Fibroblast of the aortic adventitia (primary cell): ENCODE measurements at regions not wholly inside any gene's neighbourhood (a gene's known extent, or its start where the extent isn't known, plus 50 kb on each side); places are given as distances from the start of the nearest gene placed in this dataset.

Experiments
- DNase-seq: peaks from one replicate; pipeline ENCODE4 v3.0.0-alpha.2; 2010; ENCODE audit warnings: low read depth
- H3K4me3 ChIP-seq: 2 replicates; pipeline ENCODE4 v1.5.1; 2011; ENCODE audit warnings: low read depth, mild to moderate bottlenecking, control low read depth, low read length, moderate library complexity
- TF ChIP-seq, protein P1 (sequence below): IDR thresholded peaks from 2 replicates; pipeline ENCODE4 v1.5.1; 2011; ENCODE audit warnings: mild to moderate bottlenecking, low read length, control low read depth, inconsistent platforms; ENCODE audit not compliant: insufficient read depth

DNA sequence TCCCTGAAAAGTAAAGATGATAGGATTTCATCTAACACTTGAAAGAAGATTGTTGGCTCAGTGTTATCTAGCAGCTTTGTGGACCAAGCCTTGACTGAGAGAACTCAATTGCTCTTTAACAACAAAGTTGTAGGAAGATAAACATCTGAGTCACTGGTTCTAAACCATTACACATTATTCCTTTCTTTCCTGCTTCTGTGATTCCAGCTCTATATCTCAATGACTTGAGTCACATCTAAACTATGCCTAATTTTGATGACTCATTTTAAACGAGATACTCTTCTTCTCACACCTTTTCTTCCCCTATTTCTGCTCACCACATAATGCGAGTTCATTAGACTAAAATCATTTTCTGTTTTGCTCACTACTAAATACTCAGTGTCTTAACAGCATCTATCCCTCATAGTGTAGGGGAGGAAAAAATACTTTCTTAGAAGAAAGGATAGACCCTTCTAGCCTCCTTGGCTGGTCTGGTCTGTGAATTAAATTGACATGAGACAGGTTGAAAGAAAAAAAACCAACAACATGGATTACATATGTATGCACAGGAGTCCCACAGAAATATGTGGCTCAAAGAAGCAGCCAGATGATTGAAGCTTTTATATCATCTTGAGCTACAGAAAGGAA, 201.4 kb downstream of the C12orf50 start:
- H3K4me3 ChIP-seq = no peak overlapping the region
- DNase-seq = peak; percentile 61
- TF ChIP-seq, protein P1, sequence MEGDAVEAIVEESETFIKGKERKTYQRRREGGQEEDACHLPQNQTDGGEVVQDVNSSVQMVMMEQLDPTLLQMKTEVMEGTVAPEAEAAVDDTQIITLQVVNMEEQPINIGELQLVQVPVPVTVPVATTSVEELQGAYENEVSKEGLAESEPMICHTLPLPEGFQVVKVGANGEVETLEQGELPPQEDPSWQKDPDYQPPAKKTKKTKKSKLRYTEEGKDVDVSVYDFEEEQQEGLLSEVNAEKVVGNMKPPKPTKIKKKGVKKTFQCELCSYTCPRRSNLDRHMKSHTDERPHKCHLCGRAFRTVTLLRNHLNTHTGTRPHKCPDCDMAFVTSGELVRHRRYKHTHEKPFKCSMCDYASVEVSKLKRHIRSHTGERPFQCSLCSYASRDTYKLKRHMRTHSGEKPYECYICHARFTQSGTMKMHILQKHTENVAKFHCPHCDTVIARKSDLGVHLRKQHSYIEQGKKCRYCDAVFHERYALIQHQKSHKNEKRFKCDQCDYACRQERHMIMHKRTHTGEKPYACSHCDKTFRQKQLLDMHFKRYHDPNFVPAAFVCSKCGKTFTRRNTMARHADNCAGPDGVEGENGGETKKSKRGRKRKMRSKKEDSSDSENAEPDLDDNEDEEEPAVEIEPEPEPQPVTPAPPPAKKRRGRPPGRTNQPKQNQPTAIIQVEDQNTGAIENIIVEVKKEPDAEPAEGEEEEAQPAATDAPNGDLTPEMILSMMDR = no peak

DNA sequence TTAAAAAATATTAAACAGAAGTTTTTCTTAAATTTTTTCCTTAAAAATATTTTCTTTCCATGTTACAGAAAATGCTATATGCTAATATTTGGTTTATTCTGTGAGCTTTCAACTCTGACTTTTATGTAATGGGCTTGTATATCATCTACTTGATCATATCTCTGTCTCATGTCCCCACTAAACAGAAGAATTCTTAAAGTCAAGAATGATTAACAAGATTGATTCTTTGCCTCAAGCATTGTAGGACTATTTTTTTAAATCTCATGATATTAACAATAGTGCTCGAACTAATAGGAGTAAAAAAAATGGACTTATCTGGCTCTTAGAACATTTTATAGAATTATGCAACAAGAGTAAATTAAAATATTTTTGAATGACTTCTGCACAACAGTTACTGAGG, 206.3 kb downstream of the C12orf50 start:
- TF ChIP-seq, protein P1 = no peak
- H3K4me3 ChIP-seq = no peak overlapping the region
- no peak for DNase-seq

DNA sequence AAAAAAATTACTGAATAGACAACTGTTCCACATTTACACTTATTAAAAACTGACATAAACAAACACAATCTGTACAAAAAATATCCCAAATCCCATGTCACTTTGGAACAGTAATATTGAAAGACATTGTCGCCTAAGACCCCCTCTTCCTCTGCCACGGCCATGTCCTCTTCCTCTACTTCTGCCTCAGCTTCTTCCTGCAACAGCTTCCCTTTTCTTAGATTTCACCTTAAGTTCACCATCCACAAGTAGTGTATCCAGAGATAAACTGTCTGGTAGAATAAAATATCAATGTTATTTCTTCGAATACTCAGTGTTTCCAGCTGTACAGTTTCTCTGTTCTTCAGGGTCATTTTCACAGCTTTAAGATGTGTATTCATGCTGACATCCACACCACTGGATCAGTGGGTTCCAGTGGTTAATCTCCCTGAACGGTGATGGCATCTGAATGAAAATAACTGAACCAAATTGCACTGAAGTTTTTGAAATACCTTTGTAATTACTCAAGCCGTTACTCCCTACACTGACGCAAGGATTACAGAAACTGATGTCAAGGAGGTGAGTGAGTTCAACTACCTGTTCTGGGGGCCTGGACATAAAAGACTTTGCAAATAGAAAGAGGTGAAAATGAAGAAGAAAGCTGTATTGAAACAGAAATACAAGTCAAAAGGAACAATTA, 208.5 kb downstream of the C12orf50 start:
- peak; percentile 72 for DNase-seq

DNA sequence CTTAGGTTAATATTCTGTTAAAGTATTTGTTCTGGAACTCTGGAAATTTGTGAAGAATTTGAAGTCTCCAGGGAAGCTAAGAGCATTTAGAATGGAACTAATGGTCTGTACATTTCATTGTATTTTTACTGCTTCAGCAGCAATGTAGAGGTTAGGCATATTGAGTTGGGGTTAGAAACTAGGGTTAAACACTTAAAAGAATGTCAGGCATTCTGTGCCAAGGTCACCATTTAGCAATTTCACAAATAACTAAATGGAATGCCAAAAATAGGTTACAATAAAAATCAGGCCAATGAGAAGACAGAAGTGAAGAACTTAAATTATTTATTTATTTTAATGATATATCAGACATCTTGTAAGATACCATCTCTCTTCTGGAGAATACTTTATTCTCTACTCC, 210.8 kb downstream of the C12orf50 start:
- H3K4me3 ChIP-seq = no peak overlapping the region
- no peak for DNase-seq
- TF ChIP-seq, protein P1 = no peak

More for the DNA sequence above, 208.5 kb downstream of the C12orf50 start:
- H3K4me3 ChIP-seq = no peak overlapping the region
- TF ChIP-seq, protein P1 = no peak

DNA sequence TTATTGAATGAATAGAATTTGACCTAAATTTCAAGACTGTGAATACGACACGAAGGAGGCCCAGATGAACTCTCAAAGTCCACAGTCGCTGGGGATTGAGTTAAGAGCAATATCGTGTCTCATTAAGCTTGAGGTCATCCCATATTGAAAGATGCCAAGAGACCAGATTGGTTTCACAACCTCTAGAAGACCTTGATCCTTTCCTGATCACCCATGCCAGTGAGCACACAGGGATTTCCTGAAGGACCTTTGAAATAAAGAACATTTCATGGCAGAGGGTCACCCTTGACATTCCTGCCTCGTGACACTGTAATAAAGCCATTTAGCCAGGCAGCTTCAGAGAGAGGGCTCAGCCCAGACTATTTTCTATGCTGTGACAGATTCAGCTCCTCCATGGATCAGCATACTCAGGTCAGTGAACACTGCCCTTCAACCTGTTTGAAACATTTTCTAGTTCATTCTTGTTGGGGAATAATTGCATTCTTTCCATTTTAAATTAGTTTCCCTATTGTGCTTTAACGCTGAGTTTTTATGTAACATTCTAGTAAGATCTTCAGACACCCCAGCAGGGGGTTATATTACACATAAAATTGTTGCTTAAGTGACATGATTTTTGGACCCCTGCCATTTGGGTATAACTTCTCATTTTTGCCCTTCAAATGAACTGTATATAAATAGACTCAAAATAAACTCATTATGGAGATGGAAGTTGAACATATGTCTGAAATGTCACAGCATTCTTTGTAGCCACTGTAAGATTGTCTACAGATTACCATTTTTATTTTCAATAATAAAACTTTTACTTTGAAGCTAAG, 213.2 kb downstream of the C12orf50 start:
- TF ChIP-seq, protein P1 = no peak
- H3K4me3 ChIP-seq = no peak overlapping the region
- DNase-seq = peak; percentile 62

DNA sequence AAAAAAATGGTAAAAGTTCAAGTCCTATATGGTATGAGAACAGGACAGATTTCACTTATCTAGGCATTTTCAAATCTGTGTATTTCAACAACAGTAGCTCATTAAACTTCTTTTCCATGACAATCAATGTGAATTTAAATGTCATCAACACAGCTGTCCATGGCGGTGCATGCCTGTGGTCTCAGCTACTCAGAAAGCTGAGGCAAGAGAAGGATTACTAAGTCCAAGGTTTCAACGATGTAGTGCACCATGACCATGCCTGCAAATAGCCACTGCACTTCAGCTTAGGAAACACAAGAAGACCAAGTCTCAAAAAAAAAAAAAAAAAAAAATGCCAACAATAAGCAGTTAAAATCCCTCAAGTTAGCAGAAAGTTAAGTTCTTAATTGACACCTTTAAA, 214.6 kb downstream of the C12orf50 start:
- no peak overlapping the region for H3K4me3 ChIP-seq
- no peak for DNase-seq
- TF ChIP-seq, protein P1 = no peak
